SW 1271 (cell line): ENCODE measurements at regions not wholly inside any gene's neighbourhood (a gene's known extent, or its start where the extent isn't known, plus 50 kb on each side); places are given as distances from the start of the nearest gene placed in this dataset.

Experiments used
- DNase-seq, 2 experiments: peaks; one replicate each; lab custom pipeline; 2025; lab: John Stamatoyannopoulos, UW

- no peak for DNase-seq
Measured at GRCh38 chr3:150216866-150217600, 191.1 kb upstream of the TSC22D2 start.

GRCh38 chr3:150216041-150216811 is 191.9 kb upstream of the TSC22D2 start:
- no peak for DNase-seq

GRCh38 chr3:150215616-150216015 is 192.5 kb upstream of the TSC22D2 start:
- DNase-seq: no peak

- no peak for DNase-seq
Measured at GRCh38 chr3:150213577-150213976, 194.5 kb upstream of the TSC22D2 start.

- DNase-seq: no peak
Measured at GRCh38 chr3:150210461-150211110, 197.5 kb upstream of the TSC22D2 start.

GRCh38 chr3:150203273-150203672 is 204.8 kb upstream of the TSC22D2 start:
- DNase-seq: no peak

GRCh38 chr3:150202711-150203110 is 205.4 kb upstream of the TSC22D2 start:
- no peak for DNase-seq

GRCh38 chr3:150194957-150195356 is 213.1 kb upstream of the TSC22D2 start:
- no peak for DNase-seq

- DNase-seq: no peak
Measured at GRCh38 chr3:150194513-150194912, 213.6 kb upstream of the TSC22D2 start.

- no peak for DNase-seq
Measured at GRCh38 chr3:150184426-150185071, 213.9 kb upstream of the PFN2 start.

- DNase-seq: peak in 1 of 2 experiments; percentile 77
Measured at GRCh38 chr3:150183678-150184425, 213.2 kb upstream of the PFN2 start.

GRCh38 chr3:150180334-150180733 is 209.6 kb upstream of the PFN2 start:
- DNase-seq: no peak

- no peak for DNase-seq
Measured at GRCh38 chr3:150179330-150179729, 208.6 kb upstream of the PFN2 start.

- no peak for DNase-seq
Measured at GRCh38 chr3:150177673-150178381, 207.1 kb upstream of the PFN2 start.

GRCh38 chr3:150174179-150174578 is 203.5 kb upstream of the PFN2 start:
- DNase-seq: no peak

GRCh38 chr3:150172356-150172755 is 201.7 kb upstream of the PFN2 start:
- no peak for DNase-seq

- no peak for DNase-seq
Measured at GRCh38 chr3:150170852-150171520, 200.3 kb upstream of the PFN2 start.

- no peak for DNase-seq
Measured at GRCh38 chr3:150169330-150169940, 198.7 kb upstream of the PFN2 start.

GRCh38 chr3:150168698-150169097 is 198.0 kb upstream of the PFN2 start:
- DNase-seq: no peak
